ENCODE measurements at regions not wholly inside any gene's neighbourhood (a gene's known extent, or its start where the extent isn't known, plus 50 kb on each side); places are given as distances from the start of the nearest gene placed in this dataset.

GRCh38 chr16:25395528-25395927 lies 137.9 kb upstream of the ZKSCAN2 start:
- TF ChIP-seq EZH2phosphoT487 (IDR thresholded peaks at IDR 0.05; ENCODE audit: borderline replicate concordance, low read length), result no peak
- peak; percentile 18 for TF ChIP-seq CTCF (IDR thresholded peaks at IDR 0.05; ENCODE audit: low read depth, low read length, poor library complexity, severe bottlenecking)
- Histone ChIP-seq H3K9me3 (ENCODE audit: control insufficient read depth, insufficient read depth, low read length) (no peaks in the 10 kb centered on the region), H3K27me3 (ENCODE audit: control insufficient read depth, low read length) (no peaks in the 10 kb centered on the region), H4K20me1 (ENCODE audit: control insufficient read depth, insufficient read depth, low read depth, low read length) (no peaks in the 10 kb centered on the region), H3K27ac (ENCODE audit: low read depth, low read length) (no peak overlapping the region), H3K4me3 (ENCODE audit: low read length) (no peak overlapping the region), H3K79me2 (ENCODE audit: control insufficient read depth, low read length) (no peaks in the 10 kb centered on the region), H3K4me1 (ENCODE audit: control insufficient read depth, low read length) (no peaks in the 10 kb centered on the region), H3K4me2 (ENCODE audit: low read length) (no peak overlapping the region), H3F3A (ENCODE audit: control insufficient read depth, insufficient read depth) (no peaks in the 10 kb centered on the region), H3K36me3 (ENCODE audit: control insufficient read depth, low read length) (no peaks in the 10 kb centered on the region), H3K9me2 (replicated peaks; ENCODE audit: control insufficient read depth, low read length) (no peaks in the 10 kb centered on the region)

- Histone ChIP-seq H3K9me3 (ENCODE audit: control insufficient read depth, insufficient read depth, low read length) (no peaks in the 10 kb centered on the region), H3K27me3 (ENCODE audit: control insufficient read depth, low read length) (no peaks in the 10 kb centered on the region), H3K4me1 (ENCODE audit: control insufficient read depth, low read length) (no peaks in the 10 kb centered on the region), H4K20me1 (ENCODE audit: control insufficient read depth, insufficient read depth, low read depth, low read length) (no peaks in the 10 kb centered on the region), H3K27ac (ENCODE audit: low read depth, low read length) (no peak overlapping the region), H3K36me3 (ENCODE audit: control insufficient read depth, low read length) (no peaks in the 10 kb centered on the region), H3K4me3 (ENCODE audit: low read length) (no peak overlapping the region), H3K4me2 (ENCODE audit: low read length) (no peak overlapping the region), H3K9me2 (replicated peaks; ENCODE audit: control insufficient read depth, low read length) (no peaks in the 10 kb centered on the region), H3F3A (ENCODE audit: control insufficient read depth, insufficient read depth) (no peaks in the 10 kb centered on the region), H3K79me2 (ENCODE audit: control insufficient read depth, low read length) (no peaks in the 10 kb centered on the region)
- TF ChIP-seq EZH2phosphoT487 (IDR thresholded peaks at IDR 0.05; ENCODE audit: borderline replicate concordance, low read length) (no peak), CTCF (IDR thresholded peaks at IDR 0.05; ENCODE audit: low read depth, low read length, poor library complexity, severe bottlenecking) (no peak)
These were observed 133.1 kb upstream of the ZKSCAN2 start for GRCh38 chr16:25390761-25391160.

GRCh38 chr16:25374556-25374955 lies 116.9 kb upstream of the ZKSCAN2 start:
- H3K4me3 ChIP-seq (ENCODE audit: low read length), result no peak overlapping the region
- no peaks in the 10 kb centered on the region for H4K20me1 ChIP-seq (ENCODE audit: control insufficient read depth, insufficient read depth, low read depth, low read length)
- H3K4me1 ChIP-seq (ENCODE audit: control insufficient read depth, low read length), result no peaks in the 10 kb centered on the region
- H3K27me3 ChIP-seq (ENCODE audit: control insufficient read depth, low read length), result no peaks in the 10 kb centered on the region
- no peak overlapping the region for H3K4me2 ChIP-seq (ENCODE audit: low read length)
- H3K9me3 ChIP-seq (ENCODE audit: control insufficient read depth, insufficient read depth, low read length), result no peaks in the 10 kb centered on the region
- no peaks in the 10 kb centered on the region for H3K79me2 ChIP-seq (ENCODE audit: control insufficient read depth, low read length)
- H3K27ac ChIP-seq (ENCODE audit: low read depth, low read length), result no peak overlapping the region
- no peaks in the 10 kb centered on the region for H3F3A ChIP-seq (ENCODE audit: control insufficient read depth, insufficient read depth)
- TF ChIP-seq EZH2phosphoT487 (IDR thresholded peaks at IDR 0.05; ENCODE audit: borderline replicate concordance, low read length), result no peak
- TF ChIP-seq CTCF (IDR thresholded peaks at IDR 0.05; ENCODE audit: low read depth, low read length, poor library complexity, severe bottlenecking), result no peak
- H3K9me2 ChIP-seq (replicated peaks; ENCODE audit: control insufficient read depth, low read length), result no peaks in the 10 kb centered on the region
- H3K36me3 ChIP-seq (ENCODE audit: control insufficient read depth, low read length), result no peaks in the 10 kb centered on the region

GRCh38 chr16:25372716-25373115 lies 115.1 kb upstream of the ZKSCAN2 start:
- Histone ChIP-seq H3K79me2 (ENCODE audit: control insufficient read depth, low read length) (no peaks in the 10 kb centered on the region), H3K27ac (ENCODE audit: low read depth, low read length) (no peak overlapping the region), H3F3A (ENCODE audit: control insufficient read depth, insufficient read depth) (no peaks in the 10 kb centered on the region), H3K4me3 (ENCODE audit: low read length) (no peak overlapping the region), H3K4me2 (ENCODE audit: low read length) (no peak overlapping the region), H4K20me1 (ENCODE audit: control insufficient read depth, insufficient read depth, low read depth, low read length) (no peaks in the 10 kb centered on the region), H3K9me3 (ENCODE audit: control insufficient read depth, insufficient read depth, low read length) (no peaks in the 10 kb centered on the region), H3K36me3 (ENCODE audit: control insufficient read depth, low read length) (no peaks in the 10 kb centered on the region), H3K4me1 (ENCODE audit: control insufficient read depth, low read length) (no peaks in the 10 kb centered on the region), H3K27me3 (ENCODE audit: control insufficient read depth, low read length) (no peaks in the 10 kb centered on the region), H3K9me2 (replicated peaks; ENCODE audit: control insufficient read depth, low read length) (no peaks in the 10 kb centered on the region)
- TF ChIP-seq EZH2phosphoT487 (IDR thresholded peaks at IDR 0.05; ENCODE audit: borderline replicate concordance, low read length), result no peak
- TF ChIP-seq CTCF (IDR thresholded peaks at IDR 0.05; ENCODE audit: low read depth, low read length, poor library complexity, severe bottlenecking), result no peak

All from DOHH2 (cell line).